ENCODE measurements at regions not wholly inside any gene's neighbourhood (a gene's known extent, or its start where the extent isn't known, plus 50 kb on each side); places are given as distances from the start of the nearest gene placed in this dataset.

DNA sequence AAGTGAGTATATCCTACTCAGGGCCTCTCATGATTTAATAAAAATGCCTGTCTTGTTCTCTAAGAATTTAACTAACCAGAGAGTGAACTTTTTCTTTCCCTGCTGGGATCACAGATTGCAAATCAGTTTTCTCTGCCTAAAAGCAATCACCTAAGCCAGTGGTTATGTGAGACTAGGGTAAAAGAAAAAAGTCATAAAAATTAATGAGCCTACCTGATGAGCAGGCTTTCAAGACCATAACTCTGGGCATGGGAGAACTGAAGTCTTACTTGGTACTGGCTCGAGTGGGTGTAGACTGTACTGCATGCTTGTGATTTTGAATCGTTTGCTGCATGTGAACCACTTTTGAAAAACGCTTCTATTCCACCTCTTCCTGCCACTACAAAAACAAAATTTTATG is 1677.0 kb upstream of the LRRTM1 start:
- in situ Hi-C loops (cut with HindIII; ENCODE audit: low sequenced_read_pairs), result no loop called here
- TF ChIP-seq, protein P1, sequence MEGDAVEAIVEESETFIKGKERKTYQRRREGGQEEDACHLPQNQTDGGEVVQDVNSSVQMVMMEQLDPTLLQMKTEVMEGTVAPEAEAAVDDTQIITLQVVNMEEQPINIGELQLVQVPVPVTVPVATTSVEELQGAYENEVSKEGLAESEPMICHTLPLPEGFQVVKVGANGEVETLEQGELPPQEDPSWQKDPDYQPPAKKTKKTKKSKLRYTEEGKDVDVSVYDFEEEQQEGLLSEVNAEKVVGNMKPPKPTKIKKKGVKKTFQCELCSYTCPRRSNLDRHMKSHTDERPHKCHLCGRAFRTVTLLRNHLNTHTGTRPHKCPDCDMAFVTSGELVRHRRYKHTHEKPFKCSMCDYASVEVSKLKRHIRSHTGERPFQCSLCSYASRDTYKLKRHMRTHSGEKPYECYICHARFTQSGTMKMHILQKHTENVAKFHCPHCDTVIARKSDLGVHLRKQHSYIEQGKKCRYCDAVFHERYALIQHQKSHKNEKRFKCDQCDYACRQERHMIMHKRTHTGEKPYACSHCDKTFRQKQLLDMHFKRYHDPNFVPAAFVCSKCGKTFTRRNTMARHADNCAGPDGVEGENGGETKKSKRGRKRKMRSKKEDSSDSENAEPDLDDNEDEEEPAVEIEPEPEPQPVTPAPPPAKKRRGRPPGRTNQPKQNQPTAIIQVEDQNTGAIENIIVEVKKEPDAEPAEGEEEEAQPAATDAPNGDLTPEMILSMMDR (IDR thresholded peaks at IDR 0.05; ENCODE audit: low read depth, low read length), result no peak
- no peak overlapping the region for H3K4me3 ChIP-seq (ENCODE audit: low read depth, low read length)
- no peak for DNase-seq (ENCODE audit: low read depth, low spot score)

DNA sequence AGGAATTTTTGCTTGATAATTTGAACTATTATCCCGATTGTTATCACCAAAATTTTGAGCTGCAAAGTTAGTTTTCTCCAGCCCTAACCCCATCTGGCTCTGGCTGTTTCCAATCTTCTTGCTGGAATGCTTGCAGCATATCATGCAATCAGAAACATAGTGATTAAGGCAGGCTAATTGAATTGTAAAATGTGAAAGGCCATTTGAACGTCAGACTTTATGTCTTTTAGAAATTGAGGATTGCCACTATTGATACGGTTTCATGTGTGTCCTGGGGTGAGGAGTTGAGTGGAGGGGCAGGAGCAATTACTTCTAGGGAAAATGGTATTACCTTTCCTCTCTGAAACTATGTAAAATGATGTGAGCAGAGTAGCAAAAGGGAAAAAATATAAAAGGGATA is 1674.5 kb upstream of the LRRTM1 start:
- TF ChIP-seq, protein P1 (IDR thresholded peaks at IDR 0.05; ENCODE audit: low read depth, low read length), result no peak
- in situ Hi-C loops (cut with HindIII; ENCODE audit: low sequenced_read_pairs), result no loop called here

DNA sequence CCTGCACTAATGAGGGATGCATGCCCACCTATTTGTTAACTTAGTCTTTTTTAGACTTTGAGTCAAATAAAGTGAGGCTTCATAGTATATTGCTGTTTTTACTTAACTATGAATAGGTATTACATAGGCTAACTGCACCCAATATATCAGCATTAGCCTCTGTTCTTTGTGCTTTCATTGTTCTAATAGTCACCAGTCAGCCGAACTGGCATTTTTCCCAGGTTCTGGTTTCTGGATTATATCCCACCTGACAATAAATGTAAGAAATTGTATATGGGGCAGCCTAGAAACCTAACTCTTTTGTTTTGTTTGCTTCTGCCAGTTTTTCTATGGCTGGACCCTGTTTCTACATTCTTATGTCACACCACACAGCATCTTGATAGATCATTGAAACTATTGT is 1672.4 kb upstream of the LRRTM1 start:
- no peak overlapping the region for H3K4me3 ChIP-seq (ENCODE audit: low read depth, low read length)
- DNase-seq (ENCODE audit: low read depth, low spot score), result no peak
- TF ChIP-seq, protein P1 (IDR thresholded peaks at IDR 0.05; ENCODE audit: low read depth, low read length), result no peak
- in situ Hi-C loops (cut with HindIII; ENCODE audit: low sequenced_read_pairs), result no loop called here

More for the DNA sequence above, 1674.5 kb upstream of the LRRTM1 start:
- H3K4me3 ChIP-seq (ENCODE audit: low read depth, low read length), result no peak overlapping the region
- no peak for DNase-seq (ENCODE audit: low read depth, low spot score)

DNA sequence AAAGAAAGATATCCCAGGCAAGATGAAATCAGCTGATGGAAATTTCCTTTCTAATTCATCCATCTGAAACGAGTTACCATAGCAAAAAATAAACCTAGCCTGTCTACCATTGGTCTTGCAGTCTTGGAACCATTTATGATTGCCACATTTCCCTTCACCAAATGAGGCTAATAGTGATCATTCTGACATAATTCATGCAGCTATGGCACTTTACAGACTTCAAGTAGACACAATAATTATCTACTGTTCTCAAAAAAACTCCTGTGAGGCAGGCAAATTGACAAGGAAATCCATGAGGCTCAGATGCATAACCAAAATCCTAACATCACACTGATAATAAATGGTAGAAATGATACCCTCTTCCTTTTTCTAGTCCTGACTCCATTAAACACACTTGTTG is 1669.7 kb upstream of the LRRTM1 start:
- DNase-seq (ENCODE audit: low read depth, low spot score), result no peak
- in situ Hi-C loops (cut with HindIII; ENCODE audit: low sequenced_read_pairs), result no loop called here
- TF ChIP-seq, protein P1 (IDR thresholded peaks at IDR 0.05; ENCODE audit: low read depth, low read length), result no peak
- no peak overlapping the region for H3K4me3 ChIP-seq (ENCODE audit: low read depth, low read length)

DNA sequence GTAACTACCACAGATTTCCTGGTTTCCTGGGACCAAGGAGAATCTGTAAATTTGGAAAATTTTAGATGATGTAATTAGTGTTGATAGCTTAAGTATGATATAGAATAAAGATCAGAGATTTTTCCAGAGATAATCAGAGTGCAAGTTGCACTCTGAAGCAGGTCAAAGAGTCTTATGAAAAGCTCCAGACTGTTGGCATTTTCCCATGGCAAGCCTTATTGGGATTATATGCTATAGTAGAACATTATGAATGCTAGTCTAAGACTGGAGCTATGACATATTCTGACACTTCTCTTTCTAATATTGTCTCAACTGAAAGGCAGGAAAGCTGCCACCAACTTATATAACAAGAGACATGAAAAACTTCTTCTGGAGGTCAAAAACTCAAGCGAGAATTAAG is 1638.3 kb upstream of the LRRTM1 start:
- H3K4me3 ChIP-seq (ENCODE audit: low read depth, low read length), result no peak overlapping the region
- TF ChIP-seq, protein P1 (IDR thresholded peaks at IDR 0.05; ENCODE audit: low read depth, low read length), result no peak
- in situ Hi-C loops (cut with HindIII; ENCODE audit: low sequenced_read_pairs), result no loop called here
- DNase-seq (ENCODE audit: low read depth, low spot score), result no peak

DNA sequence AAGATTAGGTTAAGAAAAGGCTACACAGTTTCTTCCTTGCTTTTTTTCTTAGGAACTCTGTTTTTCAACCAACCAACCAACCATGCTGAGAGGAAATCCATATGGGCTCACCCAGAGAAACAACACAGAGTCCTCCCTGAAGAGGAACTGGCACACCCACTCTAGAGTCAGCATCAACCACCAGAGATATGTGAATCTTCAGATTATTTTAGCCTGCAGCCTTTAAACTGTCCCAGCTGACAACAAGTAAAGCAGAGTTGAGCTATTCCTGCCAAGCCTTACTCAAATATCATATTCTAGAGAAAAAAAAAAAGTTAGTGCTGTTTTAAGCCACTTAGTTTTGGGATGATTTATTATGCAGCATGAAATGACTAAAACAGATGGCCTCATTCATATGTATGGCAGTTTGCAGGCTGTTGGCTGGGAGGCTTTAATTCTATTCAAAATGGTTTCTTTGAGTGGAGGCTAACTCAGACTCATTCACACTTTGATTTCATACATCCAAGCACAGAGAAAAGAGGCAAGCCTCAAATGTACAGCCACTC is 1637.7 kb upstream of the LRRTM1 start:
- in situ Hi-C loops (cut with HindIII; ENCODE audit: low sequenced_read_pairs), result no loop called here
- DNase-seq (ENCODE audit: low read depth, low spot score), result no peak
- TF ChIP-seq, protein P1 (IDR thresholded peaks at IDR 0.05; ENCODE audit: low read depth, low read length), result no peak
- no peak overlapping the region for H3K4me3 ChIP-seq (ENCODE audit: low read depth, low read length)

Data from astrocyte of the spinal cord (primary cell).